Medulla oblongata (tissue), 1 donor: ENCODE measurements at regions not wholly inside any gene's neighbourhood (a gene's known extent, or its start where the extent isn't known, plus 50 kb on each side); places are given as distances from the start of the nearest gene placed in this dataset.
"Not testable (repeated sequence)": the region's sequence is repeated elsewhere in the genome, so short reads cannot be mapped to it uniquely, and the experiment has no call there.

Experiments used
- DNase-seq: peaks from one replicate; pipeline ENCODE4 v3.0.0-alpha.2; 2015; ENCODE audit errors: extremely low spot score

DNA sequence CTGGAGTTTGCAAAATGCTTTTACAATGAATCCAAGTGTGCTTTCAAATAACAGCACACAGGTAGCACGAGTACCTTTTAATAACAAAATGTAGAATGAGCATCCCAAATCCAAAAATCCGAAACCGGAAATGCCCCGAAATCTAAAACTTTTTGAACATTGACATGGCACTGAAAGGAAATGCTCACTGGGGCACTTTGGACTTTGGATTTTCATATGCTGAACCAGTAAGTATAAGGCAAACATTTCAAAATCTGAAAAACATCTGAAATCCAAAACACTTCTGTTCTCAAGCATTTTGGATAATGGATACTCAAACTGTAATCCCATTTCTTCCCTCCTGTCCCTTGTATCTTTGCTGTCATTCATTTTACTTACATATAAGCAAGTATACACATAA is 50.1 kb downstream of the GCNT4 start:
- no peak for DNase-seq

DNA sequence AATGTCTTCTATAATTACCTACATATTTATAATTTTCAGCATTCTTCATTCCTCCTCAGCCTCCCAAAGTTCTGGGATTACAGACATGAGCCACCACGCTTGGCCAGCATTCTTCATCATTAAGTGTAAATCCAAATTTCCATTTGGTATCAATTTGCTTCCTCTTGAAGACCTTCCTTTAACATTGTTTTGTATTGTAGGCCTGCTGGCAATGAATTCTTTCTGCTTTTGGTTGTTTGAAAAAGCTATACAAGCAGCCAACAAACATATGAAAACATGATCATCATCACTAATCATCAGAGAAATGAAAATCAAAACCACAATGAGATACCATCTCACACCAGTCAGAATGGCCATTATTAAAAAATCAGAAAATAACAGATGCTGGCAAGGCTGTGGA is 56.4 kb downstream of the GCNT4 start:
- DNase-seq: no peak

DNA sequence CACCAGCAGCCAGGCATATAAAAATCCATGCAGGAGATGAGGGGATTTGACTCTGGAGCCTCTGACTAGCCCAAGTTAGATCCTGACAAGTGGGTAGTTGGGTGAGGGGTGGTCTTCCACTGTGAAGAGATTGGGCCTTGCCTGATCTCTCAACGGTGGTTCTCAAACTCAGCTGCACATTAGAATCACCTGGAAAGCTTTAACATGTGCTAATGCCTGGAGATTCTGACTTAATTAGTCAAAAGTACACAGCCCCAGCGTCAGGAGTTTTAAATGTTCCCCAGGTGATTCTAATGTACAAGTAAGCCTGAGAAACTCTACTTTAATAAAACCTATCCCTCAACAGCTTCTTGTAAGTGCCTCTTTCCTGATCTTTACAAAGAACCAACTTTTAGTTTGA is 57.5 kb downstream of the GCNT4 start:
- no peak for DNase-seq

DNA sequence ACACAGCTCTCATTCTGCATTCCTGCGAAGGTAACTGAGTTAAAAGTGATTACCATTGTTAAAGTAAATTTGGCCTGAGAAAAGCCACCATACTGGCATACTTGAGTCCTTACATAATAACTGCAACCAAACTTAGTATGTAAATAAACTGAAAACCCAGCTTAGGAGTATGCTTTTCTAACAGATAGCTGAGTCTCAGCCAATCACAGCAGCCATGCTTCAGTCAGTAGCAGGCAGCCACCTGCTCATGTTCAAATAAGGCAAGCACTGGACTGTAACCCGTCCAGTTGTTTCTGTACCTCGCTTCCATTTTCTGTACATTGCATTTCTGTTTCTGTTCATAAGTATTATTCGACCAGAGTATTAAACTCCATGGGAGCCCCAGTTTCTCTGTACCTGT is 58.6 kb downstream of the GCNT4 start:
- DNase-seq: no peak

DNA sequence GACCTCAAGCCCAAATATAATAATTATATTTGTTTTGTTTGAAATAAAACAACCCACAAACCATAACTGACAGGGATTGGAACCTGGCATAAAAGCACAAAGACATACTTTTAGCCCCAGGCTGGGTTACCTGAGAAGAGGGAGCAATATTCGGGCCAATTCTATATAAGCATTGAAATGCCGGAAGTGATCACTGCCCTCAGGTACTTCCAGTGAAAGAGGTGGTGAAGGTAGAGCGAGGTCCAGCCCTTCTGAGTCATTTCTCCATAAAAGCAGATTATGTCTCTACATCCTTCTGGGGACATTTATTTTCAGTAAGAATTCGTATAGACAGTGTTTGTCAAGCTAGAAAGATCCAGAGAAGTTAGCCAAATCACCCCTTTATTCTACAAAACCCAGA is 59.6 kb downstream of the GCNT4 start:
- DNase-seq: no peak

DNA sequence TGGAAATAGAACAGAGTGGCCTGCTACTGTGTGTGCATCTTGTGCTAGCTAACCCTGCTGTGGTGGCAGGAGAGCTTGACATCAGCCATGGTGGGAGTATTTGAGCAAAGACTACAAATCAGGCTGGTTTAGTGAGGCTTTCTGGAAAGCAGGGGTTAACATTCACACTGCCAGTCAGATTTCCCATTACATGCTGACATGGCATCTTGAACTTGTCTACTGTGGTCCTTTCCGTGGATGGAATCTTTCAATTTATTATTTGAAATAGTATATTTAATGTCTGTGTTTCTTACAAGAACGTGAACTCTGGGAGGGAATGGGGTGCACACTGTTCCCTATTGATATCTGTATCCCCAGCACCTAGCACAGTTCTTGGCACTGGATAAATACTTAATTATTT is 60.8 kb downstream of the GCNT4 start:
- DNase-seq: no peak

DNA sequence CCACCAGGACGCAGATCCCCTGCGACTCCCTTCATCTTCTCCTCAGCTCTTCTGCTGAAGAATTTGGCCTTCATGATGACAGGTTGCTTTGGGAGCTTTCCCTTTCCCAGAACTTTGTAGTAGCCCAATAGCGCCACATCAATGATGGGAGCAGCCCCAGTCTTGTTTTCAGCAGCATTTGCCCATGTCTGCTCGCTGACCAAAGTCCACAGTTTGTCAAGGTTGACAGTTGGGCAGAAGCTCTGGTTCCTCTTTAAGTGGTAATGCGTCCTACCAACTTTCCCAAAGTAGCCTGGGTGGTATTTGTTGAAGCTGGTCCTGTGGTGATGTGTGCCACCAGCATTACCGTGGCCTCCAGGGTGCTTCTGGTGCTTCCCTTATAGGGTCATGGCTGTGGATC is 62.2 kb downstream of the GCNT4 start:
- no peak for DNase-seq

DNA sequence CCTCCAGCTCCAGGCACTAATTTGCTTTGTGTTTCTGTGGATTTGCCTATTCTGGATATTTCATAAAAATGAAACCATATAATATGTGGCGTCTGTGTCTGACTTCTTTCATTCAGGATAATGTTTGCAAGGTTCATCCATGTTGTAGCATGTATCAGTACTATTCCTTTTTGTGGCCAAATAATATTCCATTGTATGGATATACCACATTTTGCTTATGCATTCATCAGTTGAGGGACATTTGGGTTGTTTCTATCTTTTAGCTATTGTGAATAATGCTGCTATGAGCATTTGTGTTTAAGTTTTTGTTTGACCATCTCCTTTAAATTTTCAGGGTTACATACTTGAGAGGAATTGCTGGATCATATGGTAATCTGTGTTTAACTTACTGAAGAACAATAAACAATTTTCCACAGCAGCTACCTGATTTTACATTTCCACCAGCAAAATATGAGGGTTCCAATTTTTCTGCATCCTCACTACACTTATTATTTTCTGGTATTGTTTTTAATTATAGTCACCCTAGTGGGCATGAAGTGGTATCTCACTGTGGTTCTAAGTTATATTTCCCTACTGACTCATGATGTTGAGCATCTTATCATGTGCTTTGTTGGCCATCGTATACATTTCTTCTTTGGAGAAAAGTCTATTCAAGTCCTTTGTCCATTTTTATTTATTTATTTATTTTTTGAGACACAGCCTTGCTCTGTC is 63.9 kb downstream of the GCNT4 start:
- DNase-seq: no peak

DNA sequence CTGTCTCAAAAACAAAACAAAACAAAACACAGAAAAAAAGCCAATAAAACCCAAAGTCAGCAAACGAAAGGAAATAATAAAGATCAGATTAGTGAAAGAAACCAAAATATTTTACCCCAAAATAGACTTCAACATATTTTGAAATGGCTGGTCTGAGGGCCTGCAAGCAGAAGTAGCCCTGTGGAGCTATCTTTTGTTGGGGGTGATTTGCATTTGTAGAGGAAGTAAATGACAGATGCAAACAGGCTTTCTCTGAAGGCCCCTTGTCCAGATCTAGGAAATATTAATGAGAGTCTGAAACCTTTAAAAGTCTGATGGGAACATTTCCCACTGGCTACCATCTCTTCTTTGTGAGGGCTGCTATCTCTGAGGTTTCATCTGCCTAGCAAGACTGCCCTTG is 74.0 kb downstream of the GCNT4 start:
- DNase-seq: no peak

DNA sequence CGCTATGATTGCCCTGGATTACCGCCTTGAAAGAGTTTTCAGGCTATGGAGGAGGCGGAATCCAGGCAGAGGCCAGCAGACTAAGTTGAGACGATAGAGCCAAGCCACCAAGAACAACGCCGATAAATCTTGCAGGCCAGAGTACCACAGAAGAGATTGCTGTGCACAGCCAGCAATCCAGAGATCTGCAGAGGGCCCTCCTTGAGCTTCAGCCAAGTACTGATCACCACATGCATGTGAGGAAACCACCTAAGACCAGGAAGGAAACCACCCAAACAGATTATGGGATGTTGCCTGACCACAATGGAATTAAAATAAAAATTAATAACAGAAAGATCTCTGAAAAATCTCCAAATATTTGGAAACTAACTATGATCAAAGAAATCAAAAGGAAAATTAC is 74.9 kb downstream of the GCNT4 start:
- DNase-seq: no peak

DNA sequence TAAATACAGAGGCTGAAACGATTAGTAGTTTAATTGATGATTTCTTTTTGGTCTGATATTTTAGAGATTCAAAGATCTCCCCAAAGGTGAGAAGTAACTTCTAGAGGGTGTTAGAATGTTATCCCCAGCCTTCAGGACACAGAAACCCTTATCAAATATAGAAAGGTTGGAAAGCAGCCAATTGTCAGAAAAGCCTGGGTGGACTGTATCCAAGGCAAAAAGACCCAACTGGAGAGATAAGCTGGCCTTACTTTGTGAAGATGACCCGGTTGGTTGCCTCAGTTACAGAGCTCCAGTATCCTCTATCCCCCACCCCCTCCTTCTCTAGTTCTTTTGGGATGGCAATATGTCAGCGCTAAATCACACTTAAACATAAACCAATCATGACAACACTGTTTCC is 75.7 kb downstream of the GCNT4 start:
- no peak for DNase-seq

DNA sequence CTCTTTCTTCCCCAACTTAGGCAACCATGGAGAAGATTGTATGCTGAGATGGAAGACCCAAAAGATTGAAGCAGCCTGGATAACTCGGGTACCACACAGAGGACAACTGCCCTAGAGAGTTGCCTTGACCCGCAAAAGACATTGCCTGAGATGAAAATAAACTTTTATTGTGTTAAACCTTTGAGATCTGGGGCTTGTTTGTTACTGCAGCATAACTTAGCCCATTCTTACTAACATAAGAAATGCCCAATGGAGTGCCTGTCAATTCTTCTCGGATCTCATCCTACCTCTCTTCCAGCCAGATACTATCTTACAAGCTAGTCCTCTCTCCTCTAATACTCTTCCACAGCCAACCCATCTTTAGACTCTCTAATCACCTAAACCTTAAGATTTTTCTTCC is 76.8 kb downstream of the GCNT4 start:
- no peak for DNase-seq

DNA sequence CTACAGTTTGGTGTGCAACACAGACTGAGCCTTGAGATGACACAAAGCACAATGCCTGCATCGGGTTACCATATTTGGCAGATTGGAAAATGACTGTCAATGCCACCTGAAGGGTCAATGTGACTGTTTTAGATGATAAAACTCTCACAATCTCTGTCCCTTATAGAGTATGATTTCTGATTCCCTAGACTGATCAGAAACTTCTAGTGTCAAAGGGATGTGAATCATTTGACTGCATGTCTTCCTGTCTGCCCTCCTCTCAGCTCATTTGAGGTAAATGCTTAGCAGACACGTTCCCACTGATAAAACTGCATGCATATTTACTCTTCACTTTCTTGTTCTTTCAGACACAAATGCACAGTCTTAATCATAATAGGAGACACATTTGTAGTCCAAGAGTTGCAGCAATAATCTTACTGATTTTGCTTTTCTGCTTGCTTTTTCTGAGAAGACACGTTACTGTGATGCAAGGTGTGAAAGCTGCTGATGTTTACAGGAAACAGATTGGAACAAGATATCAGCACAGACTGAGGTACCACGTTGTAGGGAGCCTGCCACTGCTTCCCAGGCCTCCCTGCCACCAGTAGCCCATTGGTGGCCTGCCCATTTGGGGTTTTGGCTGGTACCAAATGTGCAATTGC is 77.8 kb downstream of the GCNT4 start:
- no peak for DNase-seq

DNA sequence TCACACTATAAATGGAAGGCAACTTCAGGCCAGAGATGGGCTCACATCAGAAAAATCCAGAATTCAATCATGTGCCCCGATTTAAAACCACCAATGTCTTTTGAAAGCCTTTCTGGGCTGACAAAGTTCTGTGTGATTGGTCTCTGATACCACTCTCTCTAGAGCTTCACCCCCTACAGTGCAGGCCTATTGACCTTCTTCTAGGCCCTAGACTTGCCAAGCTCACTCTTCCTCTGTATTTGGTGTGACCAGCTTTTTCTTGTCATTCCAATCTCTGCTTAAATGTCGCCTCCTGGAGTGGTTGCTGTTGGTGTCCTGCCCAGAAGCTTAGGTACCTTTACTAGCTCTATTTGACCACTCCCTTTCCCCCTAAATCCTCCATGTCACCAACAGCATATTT is 78.7 kb downstream of the GCNT4 start:
- no peak for DNase-seq

DNA sequence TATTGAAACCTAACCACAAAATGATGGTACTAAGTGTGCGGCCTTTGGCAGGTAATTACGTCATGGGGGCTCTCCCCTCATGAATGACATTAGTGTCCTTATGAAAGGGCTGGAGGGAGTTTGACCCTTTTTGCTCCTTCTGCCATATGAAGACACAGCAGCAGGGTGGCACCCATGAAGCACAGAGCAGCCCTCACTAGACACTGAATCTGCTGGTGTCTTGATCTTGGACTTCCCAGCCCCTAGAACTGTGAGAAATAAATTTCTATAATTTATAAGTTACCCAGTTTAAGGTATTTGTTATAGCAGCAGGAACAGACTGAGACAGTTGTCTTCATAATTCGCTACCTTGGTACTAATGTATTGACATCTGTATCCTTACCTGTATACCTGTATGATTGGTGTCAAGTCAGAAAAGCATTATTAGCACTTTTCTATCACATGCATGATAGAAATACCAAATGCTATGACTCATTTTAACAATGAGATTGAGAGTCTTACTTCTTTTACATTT is 80.4 kb downstream of the GCNT4 start:
- no peak for DNase-seq

DNA sequence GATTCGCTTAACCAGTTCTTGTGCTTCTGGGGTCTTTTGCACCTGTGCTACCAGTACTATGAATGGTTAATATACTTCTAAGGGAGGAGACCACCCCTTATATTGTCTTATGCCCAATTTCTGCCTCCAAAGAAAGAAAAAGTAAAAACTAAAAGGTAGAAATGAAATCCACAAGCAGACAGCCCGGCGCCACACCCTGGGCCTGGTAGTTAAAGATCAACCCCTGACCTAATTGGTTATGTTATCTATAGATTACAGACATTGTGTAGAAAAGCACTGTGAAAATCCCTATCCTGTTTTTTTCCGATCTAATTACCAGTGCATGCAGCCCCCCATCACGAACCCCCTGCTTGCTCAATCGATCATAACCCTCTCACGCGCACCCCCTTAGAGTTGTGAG is 81.5 kb downstream of the GCNT4 start:
- DNase-seq: not testable (repeated sequence)

DNA sequence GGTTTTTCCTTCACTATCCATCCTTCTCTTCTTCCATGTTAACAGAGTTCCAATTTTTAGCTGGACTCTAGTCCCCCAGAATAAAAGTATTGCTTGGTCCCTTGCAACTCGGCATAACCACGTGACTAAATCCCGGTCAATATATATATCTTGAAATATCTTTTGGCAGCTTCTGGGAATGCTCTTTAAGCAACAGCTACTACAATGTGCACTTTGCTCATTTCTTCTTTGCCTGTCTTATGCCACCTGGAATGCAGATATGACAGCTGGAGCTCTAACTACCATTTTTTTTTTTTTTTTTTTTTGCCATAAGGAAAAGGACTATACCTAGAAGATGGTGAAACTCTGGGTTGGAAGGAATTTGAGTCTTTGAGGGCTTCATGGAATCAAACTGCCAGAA is 82.6 kb downstream of the GCNT4 start:
- no peak for DNase-seq

DNA sequence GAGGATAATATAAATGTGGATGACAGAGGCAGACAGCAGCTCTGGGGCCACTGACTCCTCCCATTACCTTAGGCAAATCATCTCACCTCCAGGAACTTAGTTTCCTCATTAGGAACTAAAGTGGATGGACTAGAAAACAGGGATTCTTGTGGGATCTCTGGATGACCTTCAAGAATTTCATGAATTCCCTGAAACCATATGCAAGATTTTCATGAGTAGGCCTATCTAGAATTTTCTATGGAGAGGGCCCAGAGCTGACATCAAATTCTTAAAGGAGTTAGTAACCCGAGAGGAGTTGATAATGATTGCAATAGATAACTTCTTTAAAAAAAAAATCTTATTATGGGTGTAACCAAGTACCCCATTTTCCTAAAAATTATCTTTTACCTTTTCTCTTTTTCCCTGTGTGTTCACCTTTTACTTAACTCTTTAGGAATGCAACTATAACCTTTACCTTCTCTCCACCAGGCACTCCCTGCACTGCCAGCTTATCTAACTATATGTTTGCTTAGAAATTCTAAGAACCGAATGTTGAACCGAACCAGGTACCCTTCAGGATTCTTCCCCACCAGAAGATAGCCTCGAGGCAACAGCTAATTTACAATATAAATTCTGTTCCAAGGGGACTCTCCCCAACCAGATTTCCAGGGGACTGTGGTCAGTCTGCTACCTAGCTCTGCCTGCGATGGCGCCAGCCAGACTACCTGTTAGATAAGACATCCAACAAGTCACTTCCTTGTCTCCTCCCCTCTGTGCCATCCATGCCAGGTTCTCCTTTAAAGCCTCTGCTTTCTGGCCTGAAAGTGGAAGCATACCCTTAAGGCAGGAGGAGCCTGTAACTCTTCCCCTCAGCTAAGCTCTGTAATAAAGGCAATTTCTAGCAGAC is 86.0 kb downstream of the GCNT4 start:
- no peak for DNase-seq

DNA sequence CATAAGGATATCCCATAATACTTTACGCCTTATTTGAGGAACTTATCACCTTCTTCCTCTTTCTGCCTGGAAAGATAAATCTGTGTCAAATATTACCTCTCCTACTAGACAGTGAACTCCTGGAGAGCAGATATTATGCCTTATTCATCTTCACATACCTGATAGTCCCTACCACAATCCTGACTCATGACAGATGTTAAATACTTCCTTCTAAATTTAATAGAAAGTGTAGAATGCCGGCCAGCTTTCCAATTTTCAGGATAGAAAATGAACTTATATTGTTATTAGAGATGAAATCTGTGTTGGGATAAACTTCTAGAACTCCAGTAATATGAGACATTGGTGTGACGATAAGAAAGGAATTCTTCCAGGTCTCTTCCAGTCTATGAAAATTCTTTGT is 89.0 kb downstream of the GCNT4 start:
- DNase-seq: no peak

DNA sequence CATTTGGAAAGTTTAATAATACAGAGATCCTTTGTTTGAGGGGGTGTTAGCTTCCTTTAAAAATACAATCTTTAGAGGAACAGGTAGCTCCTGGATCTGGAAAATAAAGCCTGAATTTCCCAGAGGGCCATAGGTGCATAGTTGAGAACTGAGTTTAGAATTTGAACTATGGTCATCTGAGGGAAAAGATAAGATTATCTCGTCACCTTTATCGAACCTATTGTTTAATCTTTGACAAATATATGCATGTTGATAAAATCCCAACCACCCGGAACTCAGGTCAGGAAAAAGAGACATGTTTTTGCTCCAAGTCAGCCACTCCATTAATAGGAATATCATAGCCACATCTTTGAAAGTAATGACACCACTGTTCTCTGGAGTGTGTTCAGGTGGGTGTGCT is 91.7 kb upstream of the FAM169A start:
- no peak for DNase-seq

DNA sequence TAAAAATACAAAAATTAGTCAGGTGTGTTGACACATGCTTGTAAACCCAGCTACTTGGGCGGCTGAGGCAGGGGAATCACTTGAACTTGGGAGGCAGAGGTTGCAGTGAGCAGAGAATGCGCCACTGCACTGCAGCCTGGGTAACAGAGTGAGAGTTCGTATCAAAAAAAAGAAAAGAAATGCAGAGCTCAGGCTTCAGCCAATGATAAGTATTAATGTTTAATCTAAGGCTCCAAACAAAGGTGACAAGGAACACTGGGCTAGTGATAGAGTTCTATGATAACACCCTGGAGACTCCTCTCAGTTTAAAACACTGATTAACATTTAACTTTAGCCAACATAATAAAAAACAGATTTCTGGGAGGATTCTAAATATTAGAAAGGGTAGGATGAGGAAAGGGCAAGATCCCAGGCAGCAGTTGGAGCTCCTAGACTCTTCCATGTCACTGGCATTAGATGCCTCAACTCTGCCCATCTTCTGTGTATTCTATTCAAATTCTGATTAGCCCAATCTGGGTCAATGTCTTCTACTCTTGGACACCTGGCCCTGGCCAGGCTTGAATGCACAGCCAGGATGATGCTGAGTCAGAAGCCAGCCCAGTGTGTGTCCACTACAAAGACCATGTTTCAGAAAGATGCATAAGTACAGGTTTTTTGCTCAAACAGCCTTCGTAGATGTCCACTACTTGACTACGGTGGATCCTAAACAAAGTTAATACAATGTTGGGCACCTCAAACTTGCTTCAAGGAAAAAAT is 91.0 kb upstream of the FAM169A start:
- DNase-seq: no peak

DNA sequence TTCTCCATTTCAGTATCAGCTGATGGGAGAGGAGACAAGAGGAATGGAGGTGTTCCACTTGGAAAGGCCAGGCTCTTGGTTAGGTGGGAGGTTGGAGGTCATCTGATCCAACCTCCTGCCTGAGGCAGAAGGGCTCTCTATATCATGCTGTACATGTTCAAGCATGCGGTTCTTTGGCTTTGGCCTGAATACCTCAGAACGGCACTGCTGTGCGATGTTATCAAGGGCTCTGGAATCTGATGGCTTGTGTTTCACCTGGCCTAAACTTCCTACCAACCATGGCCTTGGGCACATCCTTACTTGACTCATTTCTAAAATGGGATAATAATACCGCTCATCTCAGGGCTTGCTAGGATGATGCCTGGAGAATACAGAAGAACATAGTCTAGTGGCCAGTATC is 90.1 kb upstream of the FAM169A start:
- no peak for DNase-seq
